ENCODE measurements at regions not wholly inside any gene's neighbourhood (a gene's known extent, or its start where the extent isn't known, plus 50 kb on each side); places are given as distances from the start of the nearest gene placed in this dataset.

GRCh38 chr1:118303534-118303933 is 118.5 kb upstream of the SPAG17 start:
- TF ChIP-seq, protein P1, sequence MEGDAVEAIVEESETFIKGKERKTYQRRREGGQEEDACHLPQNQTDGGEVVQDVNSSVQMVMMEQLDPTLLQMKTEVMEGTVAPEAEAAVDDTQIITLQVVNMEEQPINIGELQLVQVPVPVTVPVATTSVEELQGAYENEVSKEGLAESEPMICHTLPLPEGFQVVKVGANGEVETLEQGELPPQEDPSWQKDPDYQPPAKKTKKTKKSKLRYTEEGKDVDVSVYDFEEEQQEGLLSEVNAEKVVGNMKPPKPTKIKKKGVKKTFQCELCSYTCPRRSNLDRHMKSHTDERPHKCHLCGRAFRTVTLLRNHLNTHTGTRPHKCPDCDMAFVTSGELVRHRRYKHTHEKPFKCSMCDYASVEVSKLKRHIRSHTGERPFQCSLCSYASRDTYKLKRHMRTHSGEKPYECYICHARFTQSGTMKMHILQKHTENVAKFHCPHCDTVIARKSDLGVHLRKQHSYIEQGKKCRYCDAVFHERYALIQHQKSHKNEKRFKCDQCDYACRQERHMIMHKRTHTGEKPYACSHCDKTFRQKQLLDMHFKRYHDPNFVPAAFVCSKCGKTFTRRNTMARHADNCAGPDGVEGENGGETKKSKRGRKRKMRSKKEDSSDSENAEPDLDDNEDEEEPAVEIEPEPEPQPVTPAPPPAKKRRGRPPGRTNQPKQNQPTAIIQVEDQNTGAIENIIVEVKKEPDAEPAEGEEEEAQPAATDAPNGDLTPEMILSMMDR (IDR thresholded peaks at IDR 0.05; ENCODE audit: low read depth, low read length): no peak
- no peak for TF ChIP-seq POLR2A (IDR thresholded peaks at IDR 0.05; ENCODE audit: extremely low read depth, insufficient read length)
- TF ChIP-seq, protein P2, sequence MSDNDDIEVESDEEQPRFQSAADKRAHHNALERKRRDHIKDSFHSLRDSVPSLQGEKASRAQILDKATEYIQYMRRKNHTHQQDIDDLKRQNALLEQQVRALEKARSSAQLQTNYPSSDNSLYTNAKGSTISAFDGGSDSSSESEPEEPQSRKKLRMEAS (IDR thresholded peaks at IDR 0.05; ENCODE audit: low read depth, low read length): no peak
